ENCODE measurements at regions not wholly inside any gene's neighbourhood (a gene's known extent, or its start where the extent isn't known, plus 50 kb on each side); places are given as distances from the start of the nearest gene placed in this dataset.

- TF ChIP-seq CTCF (IDR thresholded peaks at IDR 0.05) = no peak
- no peak for TF ChIP-seq POLR2A (IDR thresholded peaks at IDR 0.05)
These were observed 603.4 kb downstream of the BRD1 start for GRCh38 chr22:49224243-49224642.
